HL-60 (cell line): ENCODE measurements at regions not wholly inside any gene's neighbourhood (a gene's known extent, or its start where the extent isn't known, plus 50 kb on each side); places are given as distances from the start of the nearest gene placed in this dataset.

Experiments
- TF ChIP-seq, protein P1 (sequence below): IDR thresholded peaks from one replicate; pipeline ENCODE4 v1.5.1; 2011; ENCODE audit warnings: low read length, control low read depth, inconsistent platforms; ENCODE audit not compliant: insufficient read depth
- TF ChIP-seq, protein P2 (sequence below): IDR thresholded peaks from 2 replicates; pipeline ENCODE4 v1.6.1; 2012; ENCODE audit warnings: low read depth; ENCODE audit not compliant: insufficient replicate concordance

DNA sequence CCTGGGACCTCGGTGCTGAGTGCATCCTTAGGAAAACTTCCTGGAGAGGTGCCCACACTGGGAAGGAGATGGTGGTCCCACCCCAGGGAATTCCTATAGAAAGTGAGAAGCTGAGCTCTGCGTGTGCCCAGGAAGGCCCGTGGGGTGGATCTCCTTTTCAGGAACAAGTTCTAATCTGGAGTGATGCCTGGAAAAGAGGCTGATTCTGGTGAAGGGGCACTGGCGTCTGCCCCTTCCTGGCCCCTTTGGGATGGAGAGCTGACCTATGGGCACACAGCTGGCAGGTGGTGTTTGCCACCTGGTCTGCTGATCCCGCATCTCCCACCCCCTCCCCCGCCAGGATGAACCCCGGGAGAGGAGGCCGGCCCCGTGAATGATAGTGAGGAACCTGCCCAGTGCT lies 142.0 kb upstream of the RTL1 start:
- TF ChIP-seq, protein P1, sequence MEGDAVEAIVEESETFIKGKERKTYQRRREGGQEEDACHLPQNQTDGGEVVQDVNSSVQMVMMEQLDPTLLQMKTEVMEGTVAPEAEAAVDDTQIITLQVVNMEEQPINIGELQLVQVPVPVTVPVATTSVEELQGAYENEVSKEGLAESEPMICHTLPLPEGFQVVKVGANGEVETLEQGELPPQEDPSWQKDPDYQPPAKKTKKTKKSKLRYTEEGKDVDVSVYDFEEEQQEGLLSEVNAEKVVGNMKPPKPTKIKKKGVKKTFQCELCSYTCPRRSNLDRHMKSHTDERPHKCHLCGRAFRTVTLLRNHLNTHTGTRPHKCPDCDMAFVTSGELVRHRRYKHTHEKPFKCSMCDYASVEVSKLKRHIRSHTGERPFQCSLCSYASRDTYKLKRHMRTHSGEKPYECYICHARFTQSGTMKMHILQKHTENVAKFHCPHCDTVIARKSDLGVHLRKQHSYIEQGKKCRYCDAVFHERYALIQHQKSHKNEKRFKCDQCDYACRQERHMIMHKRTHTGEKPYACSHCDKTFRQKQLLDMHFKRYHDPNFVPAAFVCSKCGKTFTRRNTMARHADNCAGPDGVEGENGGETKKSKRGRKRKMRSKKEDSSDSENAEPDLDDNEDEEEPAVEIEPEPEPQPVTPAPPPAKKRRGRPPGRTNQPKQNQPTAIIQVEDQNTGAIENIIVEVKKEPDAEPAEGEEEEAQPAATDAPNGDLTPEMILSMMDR: no peak
- TF ChIP-seq, protein P2, sequence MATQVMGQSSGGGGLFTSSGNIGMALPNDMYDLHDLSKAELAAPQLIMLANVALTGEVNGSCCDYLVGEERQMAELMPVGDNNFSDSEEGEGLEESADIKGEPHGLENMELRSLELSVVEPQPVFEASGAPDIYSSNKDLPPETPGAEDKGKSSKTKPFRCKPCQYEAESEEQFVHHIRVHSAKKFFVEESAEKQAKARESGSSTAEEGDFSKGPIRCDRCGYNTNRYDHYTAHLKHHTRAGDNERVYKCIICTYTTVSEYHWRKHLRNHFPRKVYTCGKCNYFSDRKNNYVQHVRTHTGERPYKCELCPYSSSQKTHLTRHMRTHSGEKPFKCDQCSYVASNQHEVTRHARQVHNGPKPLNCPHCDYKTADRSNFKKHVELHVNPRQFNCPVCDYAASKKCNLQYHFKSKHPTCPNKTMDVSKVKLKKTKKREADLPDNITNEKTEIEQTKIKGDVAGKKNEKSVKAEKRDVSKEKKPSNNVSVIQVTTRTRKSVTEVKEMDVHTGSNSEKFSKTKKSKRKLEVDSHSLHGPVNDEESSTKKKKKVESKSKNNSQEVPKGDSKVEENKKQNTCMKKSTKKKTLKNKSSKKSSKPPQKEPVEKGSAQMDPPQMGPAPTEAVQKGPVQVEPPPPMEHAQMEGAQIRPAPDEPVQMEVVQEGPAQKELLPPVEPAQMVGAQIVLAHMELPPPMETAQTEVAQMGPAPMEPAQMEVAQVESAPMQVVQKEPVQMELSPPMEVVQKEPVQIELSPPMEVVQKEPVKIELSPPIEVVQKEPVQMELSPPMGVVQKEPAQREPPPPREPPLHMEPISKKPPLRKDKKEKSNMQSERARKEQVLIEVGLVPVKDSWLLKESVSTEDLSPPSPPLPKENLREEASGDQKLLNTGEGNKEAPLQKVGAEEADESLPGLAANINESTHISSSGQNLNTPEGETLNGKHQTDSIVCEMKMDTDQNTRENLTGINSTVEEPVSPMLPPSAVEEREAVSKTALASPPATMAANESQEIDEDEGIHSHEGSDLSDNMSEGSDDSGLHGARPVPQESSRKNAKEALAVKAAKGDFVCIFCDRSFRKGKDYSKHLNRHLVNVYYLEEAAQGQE: no peak
